Ishikawa (cell line): ENCODE measurements at regions not wholly inside any gene's neighbourhood (a gene's known extent, or its start where the extent isn't known, plus 50 kb on each side); places are given as distances from the start of the nearest gene placed in this dataset.

Source experiments
- CEBPB ChIP-seq: IDR thresholded peaks from 2 replicates; pipeline ENCODE4 v1.6.1; 2012
- CREB1 ChIP-seq: IDR thresholded peaks from 2 replicates; pipeline ENCODE4 v1.6.1; 2012; ENCODE audit warnings: low read depth
- EGR1 ChIP-seq: IDR thresholded peaks from 2 replicates; pipeline ENCODE4 v1.6.1; 2012
- EP300 ChIP-seq: IDR thresholded peaks from 2 replicates; pipeline ENCODE4 v1.6.1; 2012; ENCODE audit warnings: borderline replicate concordance
- FOXM1 ChIP-seq: IDR thresholded peaks from 2 replicates; pipeline ENCODE4 v1.6.1; 2012; ENCODE audit warnings: low read depth, borderline replicate concordance
- MAX ChIP-seq: IDR thresholded peaks from 2 replicates; pipeline ENCODE4 v1.6.1; 2012
- NFIC ChIP-seq: IDR thresholded peaks from 2 replicates; pipeline ENCODE4 v1.6.1; 2012
- RAD21 ChIP-seq: IDR thresholded peaks from 2 replicates; pipeline ENCODE4 v1.6.1; 2012; ENCODE audit warnings: low read depth
- REST ChIP-seq: IDR thresholded peaks from 2 replicates; pipeline ENCODE4 v1.6.1; 2012; ENCODE audit warnings: low read depth, mild to moderate bottlenecking
- TAF1 ChIP-seq: IDR thresholded peaks from 2 replicates; pipeline ENCODE4 v1.6.1; 2012; ENCODE audit warnings: low read depth, mild to moderate bottlenecking
- TCF12 ChIP-seq: IDR thresholded peaks from 2 replicates; pipeline ENCODE4 v1.6.1; 2012; ENCODE audit warnings: low read depth
- TEAD4 ChIP-seq: IDR thresholded peaks from 2 replicates; pipeline ENCODE4 v1.6.1; 2012
- USF1 ChIP-seq: IDR thresholded peaks from 2 replicates; pipeline ENCODE4 v1.6.1; 2012
- YY1 ChIP-seq: IDR thresholded peaks from 2 replicates; pipeline ENCODE4 v1.6.1; 2012; ENCODE audit warnings: low read depth
- ZBTB7A ChIP-seq: IDR thresholded peaks from 2 replicates; pipeline ENCODE4 v1.6.1; 2012; ENCODE audit warnings: low read depth

- TF ChIP-seq REST: no peak
- no peak for TF ChIP-seq FOXM1
- no peak for TF ChIP-seq CEBPB
- TF ChIP-seq NFIC: no peak
- TF ChIP-seq TEAD4: no peak
- no peak for TF ChIP-seq ZBTB7A
- TF ChIP-seq EP300: no peak
- no peak for TF ChIP-seq TCF12
- TF ChIP-seq EGR1: no peak
- no peak for TF ChIP-seq TAF1
- TF ChIP-seq YY1: no peak
- no peak for TF ChIP-seq CREB1
- no peak for TF ChIP-seq USF1
- no peak for TF ChIP-seq RAD21
- no peak for TF ChIP-seq MAX
These were observed 78.3 kb upstream of the RPL38 start for GRCh38 chr17:74125156-74125555.

DNA sequence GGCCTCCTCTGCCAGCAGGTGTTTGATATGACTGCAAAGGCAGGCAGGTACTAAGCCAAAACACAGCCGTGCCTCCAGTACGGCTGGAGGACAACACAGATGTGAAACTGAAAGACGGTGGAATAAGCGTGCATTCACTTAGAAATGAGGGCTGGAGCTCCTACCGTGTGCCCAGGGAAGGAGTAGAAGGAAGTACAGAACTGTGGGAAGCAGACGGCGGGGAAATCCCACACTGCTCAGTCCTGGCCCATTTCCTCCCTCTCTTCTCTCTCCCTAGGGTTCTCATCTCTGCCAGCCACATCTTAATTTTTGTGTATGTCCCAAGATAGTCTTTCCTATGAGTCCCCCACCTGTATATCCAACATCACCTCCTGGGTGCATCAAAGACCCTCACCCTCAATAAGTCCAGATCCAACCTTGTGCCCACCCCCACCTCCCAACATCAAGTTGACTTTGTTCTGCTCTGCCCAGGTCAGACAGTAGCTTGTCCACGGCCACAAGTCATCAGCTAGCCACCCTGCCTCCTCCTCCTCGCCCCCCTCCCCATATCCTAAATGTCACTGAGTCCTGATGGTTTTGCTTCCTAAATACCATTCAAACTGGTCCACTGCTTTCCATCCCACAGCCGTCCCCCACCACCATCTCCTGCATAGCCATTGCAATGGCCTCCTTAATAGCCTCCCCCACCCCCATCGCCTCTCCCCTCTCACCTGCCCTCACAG is 77.1 kb upstream of the RPL38 start:
- TF ChIP-seq CEBPB (no peak), FOXM1 (no peak), NFIC (no peak), ZBTB7A (no peak)

- TF ChIP-seq REST (no peak), TAF1 (no peak), EP300 (no peak), RAD21 (no peak), TCF12 (no peak), NFIC (no peak), EGR1 (no peak), YY1 (no peak), USF1 (no peak), CEBPB (no peak), FOXM1 (no peak)
These were observed 76.5 kb upstream of the RPL38 start for GRCh38 chr17:74126959-74127358.

- no peak for TF ChIP-seq TCF12
- TF ChIP-seq TAF1: no peak
- no peak for TF ChIP-seq CEBPB
- no peak for TF ChIP-seq ZBTB7A
- TF ChIP-seq USF1: no peak
- TF ChIP-seq MAX: no peak
- TF ChIP-seq REST: no peak
- TF ChIP-seq NFIC: no peak
These were observed 74.8 kb upstream of the RPL38 start for GRCh38 chr17:74128456-74129211.
